SKM-1 treated with dmso at 0.1 percent for 144 hours (cell line): ENCODE measurements at regions not wholly inside any gene's neighbourhood (a gene's known extent, or its start where the extent isn't known, plus 50 kb on each side); places are given as distances from the start of the nearest gene placed in this dataset.
"Not testable (repeated sequence)": the region's sequence is repeated elsewhere in the genome, so short reads cannot be mapped to it uniquely, and the experiment has no call there.

ENCODE experiments used
- DNase-seq: peaks from one replicate; lab custom pipeline; 2025; ENCODE audit not compliant: unreplicated experiment; lab: John Stamatoyannopoulos, UW

GRCh38 chr10:55929291-55929690 lies 431.8 kb downstream of the ZWINT start:
- DNase-seq, result no peak

DNA sequence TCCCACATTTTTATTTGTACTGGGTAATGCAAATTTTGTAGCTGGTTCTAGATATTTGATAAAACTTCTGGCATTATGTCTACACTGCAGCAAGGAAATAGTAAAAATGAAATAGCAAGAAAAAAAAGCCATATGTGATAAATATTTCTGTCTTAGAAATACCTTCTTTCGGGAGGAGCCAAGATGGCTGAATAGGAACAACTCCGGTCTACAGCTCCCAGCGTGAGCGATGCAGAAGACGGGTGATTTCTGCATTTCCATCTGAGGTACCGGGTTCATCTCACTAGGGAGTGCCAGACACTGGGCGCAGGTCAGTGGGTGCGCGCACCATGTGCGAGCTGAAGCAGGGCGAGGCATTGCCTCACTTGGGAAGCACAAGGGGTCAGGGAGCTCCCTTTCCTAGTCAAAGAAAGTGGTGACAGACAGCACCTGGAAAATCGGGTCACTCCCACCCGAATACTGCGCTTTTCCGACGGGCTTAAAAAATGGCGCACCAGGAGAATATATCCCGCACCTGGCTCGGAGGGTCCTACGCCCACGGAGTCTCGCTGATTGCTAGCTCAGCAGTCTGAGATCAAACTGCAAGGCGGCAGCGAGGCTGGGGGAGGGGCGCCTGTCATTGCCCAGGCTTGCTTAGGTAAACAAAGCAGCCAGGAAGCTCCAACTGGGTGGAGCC lies 461.4 kb downstream of the ZWINT start:
- DNase-seq, result not testable (repeated sequence)

GRCh38 chr10:55897490-55897921 lies 463.6 kb downstream of the ZWINT start:
- DNase-seq, result no peak

GRCh38 chr10:55892276-55892675 lies 468.8 kb downstream of the ZWINT start:
- no peak for DNase-seq

GRCh38 chr10:55881588-55881987 lies 479.5 kb downstream of the ZWINT start:
- no peak for DNase-seq

DNA sequence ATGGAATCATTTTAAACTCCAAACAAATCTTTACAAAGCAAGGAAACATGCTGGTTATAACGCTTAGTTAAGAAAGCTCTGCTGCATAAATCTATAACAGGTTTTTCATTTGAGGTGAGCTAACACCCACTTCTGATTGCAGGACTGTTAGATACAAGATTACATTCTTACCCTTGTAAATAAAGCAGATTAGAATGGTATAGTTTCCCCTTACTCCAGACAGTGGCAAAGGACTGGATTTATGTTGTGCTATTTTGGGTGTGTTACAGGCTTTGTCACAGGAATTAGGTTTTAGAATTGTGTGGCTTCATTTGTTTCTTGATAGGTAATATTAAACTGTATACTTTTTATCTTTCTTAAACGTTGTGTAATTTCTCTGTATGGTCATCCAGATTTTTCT lies 487.6 kb downstream of the ZWINT start:
- no peak for DNase-seq

DNA sequence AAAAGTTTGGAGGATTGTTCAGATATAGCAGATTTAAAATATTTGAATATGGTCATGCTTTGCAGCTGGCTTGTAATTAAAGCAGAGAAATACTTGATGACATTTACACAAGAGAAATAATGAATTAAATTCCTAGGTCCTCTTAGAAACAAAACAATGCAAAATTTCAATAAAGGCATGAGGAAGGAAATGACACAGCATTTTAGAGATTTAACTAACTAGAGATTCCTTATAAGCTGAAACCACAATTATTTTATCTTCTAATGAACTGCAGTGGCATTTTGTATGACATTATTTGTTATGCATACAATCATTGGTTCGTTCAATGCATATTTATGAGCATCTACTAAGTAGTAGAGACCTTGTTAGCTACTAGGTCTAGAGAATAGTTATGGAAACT lies 490.9 kb downstream of the ZWINT start:
- DNase-seq, result no peak

- no peak for DNase-seq
These were observed 493.2 kb downstream of the ZWINT start for GRCh38 chr10:55867848-55868247.

GRCh38 chr10:55858730-55859129 lies 502.3 kb downstream of the ZWINT start:
- DNase-seq, result no peak

DNA sequence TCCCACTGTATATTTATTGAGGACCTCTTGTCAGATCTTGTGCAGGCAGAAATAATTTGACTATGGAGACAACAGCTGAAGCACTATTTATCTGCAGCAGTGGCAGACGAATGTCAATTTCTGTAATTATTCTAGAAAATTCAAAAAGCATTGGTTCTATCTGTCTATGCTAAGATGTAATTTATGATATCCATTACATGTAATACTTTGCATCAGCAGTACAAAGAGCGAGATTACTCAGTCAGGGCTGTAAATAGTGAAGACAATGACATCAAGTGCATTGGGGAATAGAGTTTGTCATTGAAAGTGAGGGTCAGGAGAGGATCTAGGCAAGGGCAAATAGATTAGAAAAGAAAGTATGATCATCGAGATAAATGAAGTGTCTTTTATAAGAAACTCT lies 508.2 kb downstream of the ZWINT start:
- DNase-seq, result no peak

DNA sequence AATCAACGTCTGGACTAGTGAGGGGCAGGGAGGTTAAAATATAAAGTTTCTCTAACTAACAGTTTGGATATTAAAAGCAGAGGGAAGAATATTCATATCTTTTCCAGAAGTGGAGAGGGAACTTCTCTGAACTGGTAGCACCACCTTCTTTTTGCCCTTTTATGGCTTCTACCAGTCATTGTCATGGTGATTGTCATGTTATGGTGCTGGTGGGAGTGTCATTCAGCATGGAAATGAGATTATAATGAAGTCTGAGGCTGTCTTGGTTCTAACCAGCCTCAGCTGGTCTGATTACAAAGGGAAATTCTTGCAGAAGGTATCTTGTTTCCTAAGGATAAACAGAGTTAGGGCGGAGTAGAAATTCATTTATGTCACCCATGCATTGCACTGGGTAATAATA lies 523.8 kb downstream of the ZWINT start:
- no peak for DNase-seq

DNA sequence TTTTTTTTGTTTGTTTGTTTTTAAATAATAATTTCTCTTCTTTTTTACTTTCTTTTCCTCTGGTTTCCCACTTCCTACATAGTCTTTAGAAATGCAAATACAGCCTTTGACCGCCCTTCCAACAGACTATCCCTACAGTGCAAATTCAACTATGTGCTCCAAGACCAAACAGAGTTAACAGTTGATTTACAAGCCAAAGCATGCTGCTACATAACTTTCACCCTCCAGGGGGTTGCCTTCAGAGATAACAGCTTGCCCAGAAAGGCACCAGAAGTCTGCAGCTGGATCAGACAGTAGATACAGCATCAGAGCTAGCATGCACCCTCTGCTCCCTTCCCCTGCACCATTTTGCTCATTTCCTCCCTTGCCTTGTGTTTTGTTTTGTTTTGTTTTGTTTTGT lies 539.0 kb downstream of the ZWINT start:
- DNase-seq, result no peak

DNA sequence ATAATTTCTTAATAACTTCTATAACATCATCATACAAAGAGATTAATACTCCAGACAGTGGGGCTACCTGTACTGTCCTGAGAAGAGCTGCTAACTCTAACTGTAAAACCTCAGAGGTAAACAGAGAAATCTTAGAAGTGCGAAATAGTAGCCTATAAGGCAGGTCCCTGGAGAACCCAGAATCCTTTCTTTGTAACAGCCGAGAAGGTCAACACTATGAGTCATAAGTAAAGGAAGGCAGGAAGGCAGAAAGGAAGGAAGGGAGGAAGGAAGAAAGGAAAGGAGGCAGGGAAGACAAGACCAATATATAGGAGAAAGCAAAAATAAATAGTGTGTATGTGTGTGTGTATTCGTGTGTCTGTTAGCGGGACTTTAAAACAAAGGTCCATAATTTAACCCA lies 540.6 kb downstream of the ZWINT start:
- DNase-seq, result no peak

DNA sequence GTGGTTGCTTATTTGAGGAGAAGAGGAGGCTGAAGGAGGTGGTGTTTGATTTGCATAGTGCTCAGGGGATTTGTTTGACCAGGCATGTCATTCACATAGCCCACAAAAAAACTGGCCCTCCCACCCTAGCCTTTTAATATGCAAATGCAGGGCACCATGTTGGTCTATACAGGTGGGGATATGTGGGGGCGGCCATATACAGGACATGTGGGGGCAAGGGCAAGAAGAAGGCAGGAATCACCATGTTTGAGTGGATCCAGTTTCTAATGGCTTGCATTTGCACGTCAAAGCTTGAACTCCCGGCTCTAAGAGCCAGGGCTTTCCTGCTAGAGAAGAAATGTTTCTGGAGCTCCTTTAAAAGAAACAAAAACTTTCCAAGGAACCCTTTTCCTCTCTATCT lies 541.0 kb downstream of the ZWINT start:
- no peak for DNase-seq

DNA sequence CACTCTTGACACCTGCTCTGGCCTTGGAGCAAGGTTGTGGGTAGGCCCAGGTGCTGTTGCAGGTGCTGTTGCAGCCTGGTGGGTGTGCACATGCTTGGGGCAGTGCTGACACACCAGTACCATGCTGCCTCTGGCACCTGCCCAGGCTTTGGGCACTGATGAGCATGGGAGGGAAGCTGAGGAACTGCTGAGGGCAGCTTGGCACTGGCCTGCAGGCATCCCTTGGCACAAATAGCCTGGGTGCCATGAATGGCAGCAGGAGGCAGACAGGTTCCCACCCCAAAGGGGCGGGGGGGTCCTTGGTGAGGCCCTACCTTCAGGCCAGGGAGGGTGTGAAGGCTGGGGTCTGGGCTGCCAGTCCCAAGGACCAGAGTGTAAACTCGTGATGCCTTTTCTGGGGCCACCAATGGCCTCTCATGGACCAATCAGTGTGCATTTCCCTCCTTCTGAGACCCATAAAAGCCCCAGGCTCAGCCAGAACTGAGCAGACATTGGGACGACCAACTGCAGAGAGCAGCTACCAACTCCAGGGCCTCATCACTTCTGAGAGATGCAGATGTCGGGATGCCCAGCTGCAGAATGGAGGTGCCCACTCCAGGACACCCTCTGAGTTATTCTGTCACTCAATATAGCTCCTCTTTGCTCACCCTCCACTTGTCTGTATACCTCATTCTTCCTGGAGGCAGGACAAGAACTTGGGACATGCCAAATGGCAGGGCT lies 547.4 kb downstream of the ZWINT start:
- DNase-seq, result no peak

GRCh38 chr10:55803055-55803454 lies 558.0 kb downstream of the ZWINT start:
- no peak for DNase-seq

DNA sequence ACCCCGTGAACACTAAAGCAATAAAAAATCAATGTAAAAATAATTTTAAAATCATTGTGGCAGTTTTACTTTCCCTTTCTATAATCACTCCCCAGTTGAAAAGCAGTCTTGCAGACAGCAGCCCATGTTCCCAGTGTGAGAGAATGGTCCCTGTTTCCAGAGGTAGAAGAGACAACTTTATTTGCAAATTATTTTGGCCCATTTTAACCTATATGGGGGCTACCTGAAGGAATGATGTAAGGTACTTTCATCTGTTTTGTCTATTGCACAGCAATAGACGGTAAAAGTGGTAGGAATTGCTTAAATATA lies 559.8 kb downstream of the ZWINT start:
- no peak for DNase-seq

- DNase-seq, result no peak
These were observed 560.3 kb downstream of the ZWINT start for GRCh38 chr10:55800602-55801352.

GRCh38 chr10:55793024-55793423 lies 568.0 kb downstream of the ZWINT start:
- DNase-seq, result no peak

- not testable (repeated sequence) for DNase-seq
These were observed 570.8 kb downstream of the ZWINT start for GRCh38 chr10:55790276-55790675.

DNA sequence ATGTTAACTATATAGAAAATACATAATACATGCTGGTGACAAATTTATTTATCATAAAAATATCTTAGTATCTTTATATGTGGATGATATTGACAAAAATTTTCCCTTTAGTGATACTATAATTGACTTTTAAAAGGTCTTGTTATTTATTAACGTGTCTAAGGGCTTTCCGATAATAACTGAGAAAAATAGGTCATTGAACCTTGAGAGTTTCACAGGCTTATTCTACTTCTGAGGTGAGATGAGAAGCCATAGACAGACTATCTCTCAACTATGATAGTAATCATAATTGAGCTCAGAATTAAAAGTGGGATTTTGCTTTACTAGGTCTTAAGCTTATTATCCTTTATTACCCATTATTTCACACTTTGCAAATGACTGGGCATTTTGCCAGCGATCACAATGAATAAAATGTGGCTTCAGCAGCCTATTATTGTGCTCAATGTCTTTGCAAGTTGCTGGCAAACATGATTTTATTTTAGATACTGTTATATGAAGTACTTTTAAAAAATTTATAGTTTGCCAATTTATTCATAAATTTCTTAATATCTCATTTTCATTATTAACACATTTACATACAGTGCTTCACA lies 574.5 kb downstream of the ZWINT start:
- DNase-seq, result no peak

DNA sequence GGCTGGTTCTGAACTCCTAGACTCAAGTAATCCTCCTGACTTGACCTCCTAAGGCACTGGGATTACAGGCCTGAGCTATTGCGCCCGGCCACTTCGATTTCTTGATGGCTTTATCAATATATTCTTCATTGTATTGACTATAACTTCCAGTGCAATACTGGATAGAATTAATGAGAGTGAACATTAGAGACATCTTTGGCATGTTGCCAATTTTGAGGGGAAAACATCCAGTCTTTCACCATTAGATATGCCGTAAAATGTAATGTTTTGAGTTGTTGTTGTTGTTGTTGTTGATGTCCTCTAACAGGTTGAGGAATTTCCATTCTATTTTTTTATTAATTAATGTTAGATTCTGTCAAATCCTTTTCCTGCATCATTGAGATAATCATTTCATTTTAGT lies 578.9 kb downstream of the ZWINT start:
- no peak for DNase-seq
